ENCODE measurements at regions not wholly inside any gene's neighbourhood (a gene's known extent, or its start where the extent isn't known, plus 50 kb on each side); places are given as distances from the start of the nearest gene placed in this dataset.

- TF ChIP-seq, protein P1, sequence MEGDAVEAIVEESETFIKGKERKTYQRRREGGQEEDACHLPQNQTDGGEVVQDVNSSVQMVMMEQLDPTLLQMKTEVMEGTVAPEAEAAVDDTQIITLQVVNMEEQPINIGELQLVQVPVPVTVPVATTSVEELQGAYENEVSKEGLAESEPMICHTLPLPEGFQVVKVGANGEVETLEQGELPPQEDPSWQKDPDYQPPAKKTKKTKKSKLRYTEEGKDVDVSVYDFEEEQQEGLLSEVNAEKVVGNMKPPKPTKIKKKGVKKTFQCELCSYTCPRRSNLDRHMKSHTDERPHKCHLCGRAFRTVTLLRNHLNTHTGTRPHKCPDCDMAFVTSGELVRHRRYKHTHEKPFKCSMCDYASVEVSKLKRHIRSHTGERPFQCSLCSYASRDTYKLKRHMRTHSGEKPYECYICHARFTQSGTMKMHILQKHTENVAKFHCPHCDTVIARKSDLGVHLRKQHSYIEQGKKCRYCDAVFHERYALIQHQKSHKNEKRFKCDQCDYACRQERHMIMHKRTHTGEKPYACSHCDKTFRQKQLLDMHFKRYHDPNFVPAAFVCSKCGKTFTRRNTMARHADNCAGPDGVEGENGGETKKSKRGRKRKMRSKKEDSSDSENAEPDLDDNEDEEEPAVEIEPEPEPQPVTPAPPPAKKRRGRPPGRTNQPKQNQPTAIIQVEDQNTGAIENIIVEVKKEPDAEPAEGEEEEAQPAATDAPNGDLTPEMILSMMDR (IDR thresholded peaks at IDR 0.05) = no peak
- no peak for TF ChIP-seq POLR2AphosphoS5 (IDR thresholded peaks at IDR 0.05)
- no peak for TF ChIP-seq POLR2A (IDR thresholded peaks at IDR 0.05)
- TF ChIP-seq EP300 (IDR thresholded peaks at IDR 0.05) = no peak
These were observed 882.0 kb upstream of the EDIL3 start for GRCh38 chr5:85266692-85267091.

Data from upper lobe of left lung (tissue), 4 donors.